Inferior parietal cortex (tissue), 1 donor: ENCODE measurements at regions not wholly inside any gene's neighbourhood (a gene's known extent, or its start where the extent isn't known, plus 50 kb on each side); places are given as distances from the start of the nearest gene placed in this dataset.
"Not testable (repeated sequence)": the region's sequence is repeated elsewhere in the genome, so short reads cannot be mapped to it uniquely, and the experiment has no call there.

ENCODE experiments used
- DNase-seq: peaks from one replicate; pipeline ENCODE4 v3.0.0-alpha.2; 2016; ENCODE audit errors: extremely low spot score

DNA sequence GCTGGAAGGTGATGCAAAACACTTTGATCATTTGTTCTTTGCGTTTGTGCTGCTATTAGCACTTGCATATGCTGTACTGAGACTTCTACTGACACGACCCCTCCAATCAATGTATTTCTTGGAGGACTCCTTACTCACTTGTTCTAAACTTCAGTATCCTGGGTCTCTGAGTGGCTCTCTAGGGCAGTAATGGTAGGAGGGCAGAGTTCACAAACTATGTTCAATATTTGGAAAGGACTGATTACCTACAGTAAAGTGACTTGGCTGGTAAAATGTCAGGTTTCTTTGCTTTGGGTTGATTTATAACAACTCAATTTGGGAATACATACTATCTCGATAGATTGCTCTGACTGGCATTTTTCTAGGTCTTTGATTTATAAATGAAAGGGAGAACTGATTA is 93.7 kb downstream of the TRIM43 start:
- no peak for DNase-seq

DNA sequence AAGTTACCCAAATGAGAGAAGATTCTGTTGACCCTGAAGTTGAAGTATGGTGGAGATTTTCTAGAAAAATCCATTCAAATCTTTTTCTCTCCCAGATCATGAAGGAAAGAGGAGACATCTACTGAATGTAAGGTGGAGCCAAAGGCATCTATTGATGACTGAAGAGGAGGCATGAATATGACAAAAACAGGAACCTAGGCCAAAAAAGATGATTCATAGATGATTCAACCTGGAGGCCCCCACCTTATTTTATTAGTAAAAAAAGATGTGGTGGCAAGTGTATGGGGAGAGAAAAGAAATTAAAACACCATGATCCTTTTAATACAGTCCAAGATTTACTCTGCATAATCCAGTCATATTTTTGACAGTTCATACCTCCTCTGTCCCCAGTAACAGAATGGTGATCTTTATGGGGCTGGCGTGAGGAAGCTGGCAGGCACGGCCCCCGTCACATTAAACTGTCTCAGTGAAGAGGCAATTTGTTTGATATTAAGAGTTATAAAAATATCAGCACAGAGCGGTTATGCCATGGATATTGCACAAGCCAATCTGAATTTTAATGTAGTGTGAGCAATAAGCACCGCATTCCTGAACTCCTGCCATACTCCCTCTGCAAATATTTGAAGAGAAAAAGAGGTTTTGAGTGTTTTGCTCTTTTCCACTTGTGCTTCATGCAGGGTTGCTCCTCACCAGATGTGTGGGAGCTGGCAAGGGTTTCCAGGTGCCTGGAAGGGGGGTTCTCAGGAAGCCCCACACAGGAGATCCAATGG is 94.4 kb downstream of the TRIM43 start:
- not testable (repeated sequence) for DNase-seq

DNA sequence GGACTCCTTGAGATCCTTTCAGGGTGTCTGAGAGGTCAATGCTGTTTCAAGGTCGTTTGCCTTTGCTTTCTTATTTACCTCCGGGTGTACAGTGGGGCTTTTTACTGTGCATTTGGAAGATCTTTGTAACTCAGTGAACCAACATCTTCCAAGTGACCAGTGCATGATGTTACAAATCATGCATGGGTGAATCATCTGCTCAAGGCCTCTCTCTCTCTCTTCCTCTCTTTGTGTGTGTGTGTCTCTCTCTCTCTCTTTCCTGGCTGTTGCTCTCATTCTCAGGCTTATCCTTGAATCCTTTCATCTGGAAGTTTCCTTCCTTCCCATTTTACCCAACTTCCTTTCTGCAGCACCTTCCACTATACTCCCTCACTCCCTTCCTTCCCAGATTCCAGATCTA is 96.1 kb downstream of the TRIM43 start:
- DNase-seq: not testable (repeated sequence)

DNA sequence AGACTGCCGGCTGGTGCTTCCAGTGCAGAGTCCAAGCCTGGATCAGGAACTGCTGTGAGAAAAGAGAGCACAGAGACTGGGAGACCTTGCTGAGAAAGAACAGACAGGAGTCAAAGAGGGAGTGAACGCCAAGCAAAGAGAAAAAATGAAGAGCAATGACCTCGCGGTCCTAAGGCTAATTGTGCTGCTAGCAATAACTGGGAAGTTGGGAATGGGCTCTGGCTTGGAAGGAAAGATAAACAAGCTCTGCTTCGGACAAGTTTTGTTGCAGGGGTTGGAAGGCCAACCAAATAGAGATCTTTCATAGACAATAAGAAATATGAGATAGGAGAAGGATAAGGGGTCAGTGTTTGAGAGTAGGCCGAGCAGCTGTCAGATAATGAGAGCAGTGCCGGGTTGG is 99.4 kb downstream of the TRIM43 start:
- not testable (repeated sequence) for DNase-seq

DNA sequence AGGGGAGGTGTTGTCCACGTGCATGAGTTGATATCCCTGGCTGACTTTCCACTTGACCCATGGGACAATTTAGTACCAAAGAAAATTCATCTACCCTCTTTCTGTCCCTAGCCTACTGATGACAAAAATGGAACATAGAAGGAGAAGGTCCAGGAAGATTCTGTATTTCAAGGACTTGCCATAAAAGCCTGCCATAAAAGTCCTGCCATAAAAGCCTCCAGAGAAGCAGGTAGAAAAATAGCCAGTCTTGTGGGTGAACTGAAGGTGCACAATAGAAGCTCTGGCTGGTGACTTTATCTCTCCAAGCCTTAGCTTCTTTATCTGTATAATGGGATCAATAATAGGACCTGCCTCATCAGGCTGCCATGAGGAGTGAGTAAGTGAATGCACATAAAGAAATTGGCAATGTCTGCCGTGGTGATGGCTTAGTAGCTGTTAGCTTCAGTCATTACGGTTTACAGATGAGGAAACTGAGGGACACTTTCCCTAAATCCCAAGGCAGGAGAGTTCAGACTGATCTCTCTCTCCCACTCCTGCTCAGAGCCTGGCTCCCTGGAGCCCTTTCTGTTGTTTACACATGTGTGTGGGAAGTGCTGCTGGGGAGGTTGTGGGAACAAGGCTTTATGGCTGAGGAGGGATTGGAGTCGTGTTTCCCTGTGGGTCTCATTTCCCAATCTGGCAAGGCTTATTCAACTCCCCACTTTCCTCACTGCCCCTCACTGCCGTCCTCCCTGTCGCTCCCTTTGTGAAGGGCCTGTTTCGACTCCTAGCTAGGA is 101.5 kb downstream of the TRIM43 start:
- DNase-seq: not testable (repeated sequence)

DNA sequence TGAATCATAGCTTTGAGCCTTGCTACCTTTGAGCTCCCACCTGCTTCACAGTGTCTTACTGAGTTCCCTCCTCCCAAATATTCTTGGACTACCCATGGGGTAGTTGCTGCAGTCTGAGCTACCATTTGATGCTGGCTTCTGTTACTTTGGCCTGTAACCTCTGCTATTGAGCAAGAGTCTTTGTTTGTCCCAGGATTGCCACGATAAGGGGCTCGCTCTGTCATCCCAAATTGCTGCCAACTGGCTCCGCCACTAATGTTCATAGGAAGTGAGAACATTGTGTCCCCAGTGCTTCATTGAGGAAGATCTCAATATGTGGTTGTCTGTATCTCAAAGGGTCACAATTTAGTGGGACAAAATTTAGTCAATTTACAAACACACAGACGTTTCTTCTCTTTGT is 103.8 kb downstream of the TRIM43 start:
- no peak for DNase-seq

DNA sequence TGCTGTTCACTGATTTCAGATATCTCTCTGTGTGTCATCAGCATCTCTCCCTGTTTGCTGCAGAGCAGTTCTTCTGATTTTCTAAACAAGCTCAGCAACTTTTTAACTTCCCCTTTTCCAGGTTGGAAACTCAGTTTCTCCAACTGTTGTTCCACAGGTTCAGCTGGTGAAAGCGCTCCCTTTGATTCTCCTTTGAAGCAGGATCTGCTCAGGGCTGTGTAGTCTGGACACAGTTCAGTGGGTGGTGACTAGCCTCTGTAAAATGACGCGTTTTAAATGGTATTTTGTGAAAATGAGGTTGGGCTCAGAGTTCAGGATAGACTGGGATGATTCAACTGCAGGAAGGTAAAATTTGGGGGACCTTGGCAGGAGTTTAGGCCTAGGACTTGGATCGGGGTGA is 106.3 kb downstream of the TRIM43 start:
- no peak for DNase-seq

DNA sequence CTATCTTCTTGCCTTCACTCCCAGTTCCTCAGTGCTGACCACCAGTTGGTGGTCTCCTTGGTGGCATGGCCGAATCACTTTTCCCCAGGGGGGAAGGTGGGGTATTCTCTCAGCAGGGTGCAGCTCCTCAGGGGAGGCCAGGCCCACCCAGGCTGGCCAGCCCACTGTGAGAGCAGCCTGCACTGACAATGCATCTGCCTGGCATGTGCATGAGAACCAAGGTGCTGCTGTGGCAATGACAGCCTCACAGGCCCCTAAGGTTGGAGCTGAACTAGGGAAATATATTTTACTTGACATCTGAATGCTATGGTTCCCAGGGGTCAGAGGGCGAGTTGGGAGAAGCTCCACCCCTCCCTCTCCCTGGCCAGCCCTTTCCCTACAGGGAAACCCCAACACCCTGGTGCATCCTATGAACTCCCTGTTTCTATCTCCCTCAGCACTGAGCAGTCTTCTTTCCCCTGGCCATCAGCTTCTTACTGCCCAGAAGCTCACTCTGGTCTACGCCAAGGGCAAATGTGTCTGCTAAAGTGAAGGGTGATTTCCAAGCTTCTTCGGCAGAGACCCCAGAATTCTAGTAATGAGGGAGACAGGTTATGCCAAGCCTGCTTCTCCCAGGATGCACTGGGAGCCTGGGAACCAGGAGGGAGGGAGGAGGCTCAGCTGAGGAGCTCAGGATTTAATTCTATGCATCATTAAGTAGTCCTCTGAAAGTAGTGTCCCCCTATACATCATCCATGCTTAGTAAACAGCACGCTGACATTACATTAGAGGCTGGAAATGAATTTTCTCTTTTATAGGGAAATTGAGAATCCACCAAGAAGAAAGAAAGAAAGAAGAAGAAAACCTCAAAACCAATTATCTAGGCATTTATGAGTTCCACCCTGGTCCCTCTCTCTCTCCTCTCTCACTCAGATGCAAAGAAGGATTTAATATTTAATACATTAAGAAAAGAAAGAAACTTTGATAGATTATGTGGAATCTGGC is 107.7 kb downstream of the TRIM43 start:
- DNase-seq: not testable (repeated sequence)

DNA sequence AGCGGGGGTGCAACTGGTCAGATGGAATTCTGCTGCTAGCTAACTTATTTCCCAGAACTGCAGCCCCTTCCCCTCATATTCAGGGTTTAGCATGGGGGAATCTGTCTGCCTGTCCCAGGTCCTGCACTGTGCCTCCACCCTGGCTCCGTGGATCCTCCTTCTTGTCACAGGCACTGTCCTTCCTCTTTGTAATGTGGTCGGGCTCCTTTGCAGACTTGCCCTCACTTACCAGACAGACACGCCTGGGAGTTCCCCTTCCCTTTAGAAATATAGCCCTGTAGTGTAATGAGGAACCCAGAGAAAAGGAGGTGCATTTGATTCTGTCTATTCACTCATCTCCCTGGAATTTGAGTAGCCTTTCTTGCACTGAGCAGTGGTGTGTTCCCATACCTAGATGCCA is 108.7 kb downstream of the TRIM43 start:
- DNase-seq: no peak

GRCh38 chr2:95702471-95702870 is 110.7 kb downstream of the TRIM43 start:
- DNase-seq: no peak

GRCh38 chr2:95707161-95707560 is 115.4 kb downstream of the TRIM43 start:
- not testable (repeated sequence) for DNase-seq

- DNase-seq: no peak
These were observed 116.0 kb downstream of the TRIM43 start for GRCh38 chr2:95707837-95708236.

- DNase-seq: no peak
These were observed 118.0 kb downstream of the TRIM43 start for GRCh38 chr2:95709831-95710230.

DNA sequence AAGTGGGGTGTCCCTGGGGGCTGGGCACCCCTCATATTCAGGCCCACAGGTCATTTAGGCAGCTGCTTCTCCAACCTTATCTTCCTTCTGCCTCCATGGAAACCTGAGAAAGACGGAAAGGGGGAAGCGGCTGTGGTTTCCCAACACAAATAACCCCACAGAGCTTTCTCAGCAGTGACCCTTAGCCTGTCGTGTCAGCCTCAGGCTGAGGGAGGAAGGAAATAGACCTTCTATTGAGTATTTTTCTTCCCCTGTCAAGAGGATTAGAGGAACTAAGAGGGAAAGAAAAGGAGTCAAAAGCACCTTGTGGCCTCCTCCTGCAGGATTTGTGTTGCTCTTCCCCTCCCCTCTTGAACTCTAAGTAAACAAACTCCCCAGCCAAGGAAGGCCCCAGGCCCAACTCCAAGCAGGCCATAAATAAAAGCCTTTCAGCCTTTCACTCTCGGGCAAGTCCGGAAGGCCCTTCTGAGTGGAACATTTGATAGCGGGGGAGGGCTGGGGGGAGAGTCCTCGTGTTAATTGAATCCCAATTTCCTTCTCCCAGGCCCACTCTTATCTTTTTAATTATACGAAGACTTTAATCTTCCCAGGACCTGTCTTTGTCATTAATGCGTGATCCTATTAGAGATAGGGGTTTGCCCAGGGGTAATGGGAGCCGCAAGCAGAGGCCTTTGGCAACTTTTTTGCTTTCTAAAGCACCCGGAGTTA is 121.8 kb downstream of the TRIM43 start:
- not testable (repeated sequence) for DNase-seq

- DNase-seq: not testable (repeated sequence)
These were observed 122.6 kb downstream of the TRIM43 start for GRCh38 chr2:95714398-95714797.

- DNase-seq: no peak
These were observed 127.8 kb downstream of the TRIM43 start for GRCh38 chr2:95719473-95720060.

- no peak for DNase-seq
These were observed 129.9 kb downstream of the TRIM43 start for GRCh38 chr2:95721726-95722125.

GRCh38 chr2:95722131-95722697 is 130.4 kb downstream of the TRIM43 start:
- DNase-seq: no peak

DNA sequence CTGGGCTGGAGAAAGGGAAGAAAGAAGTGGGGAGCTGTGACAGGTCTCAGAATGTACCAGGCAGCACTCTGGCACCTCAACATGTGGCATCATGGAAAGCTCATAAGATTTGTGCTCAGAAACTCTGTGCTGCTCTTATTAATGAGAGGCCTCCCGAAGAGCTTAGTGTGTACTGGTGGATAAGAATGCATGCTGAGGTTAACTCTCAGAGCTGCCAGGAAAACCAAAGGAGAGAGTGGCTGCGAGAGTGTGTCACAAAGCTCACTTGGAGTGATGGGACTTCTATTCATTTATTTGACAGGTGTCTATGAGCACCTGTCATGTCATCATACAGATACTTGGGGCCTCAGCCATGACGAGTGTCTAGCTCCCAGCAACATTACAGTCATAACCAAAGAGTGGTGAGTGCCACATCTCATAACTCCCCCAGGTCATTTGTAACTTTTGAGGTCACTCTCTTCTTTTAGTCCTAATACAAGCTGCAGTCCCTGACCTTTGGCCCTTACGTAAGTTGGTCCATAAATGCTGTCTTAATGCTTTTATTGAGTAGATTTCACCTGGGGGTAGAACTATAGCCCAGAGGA is 131.9 kb downstream of the TRIM43 start:
- not testable (repeated sequence) for DNase-seq

- DNase-seq: not testable (repeated sequence)
These were observed 133.4 kb downstream of the TRIM43 start for GRCh38 chr2:95725191-95725590.
